Erythroblast (primary cell): ENCODE measurements at regions not wholly inside any gene's neighbourhood (a gene's known extent, or its start where the extent isn't known, plus 50 kb on each side); places are given as distances from the start of the nearest gene placed in this dataset.

Experiments
- GATA1 ChIP-seq: IDR thresholded peaks from 2 replicates; pipeline ENCODE4 v1.6.1; 2011; ENCODE audit warnings: low read depth, mild to moderate bottlenecking, control low read depth, low read length, moderate library complexity
- POLR2A ChIP-seq: IDR thresholded peaks from 2 replicates; pipeline ENCODE4 v1.6.1; 2011; ENCODE audit warnings: mild to moderate bottlenecking, low read length

DNA sequence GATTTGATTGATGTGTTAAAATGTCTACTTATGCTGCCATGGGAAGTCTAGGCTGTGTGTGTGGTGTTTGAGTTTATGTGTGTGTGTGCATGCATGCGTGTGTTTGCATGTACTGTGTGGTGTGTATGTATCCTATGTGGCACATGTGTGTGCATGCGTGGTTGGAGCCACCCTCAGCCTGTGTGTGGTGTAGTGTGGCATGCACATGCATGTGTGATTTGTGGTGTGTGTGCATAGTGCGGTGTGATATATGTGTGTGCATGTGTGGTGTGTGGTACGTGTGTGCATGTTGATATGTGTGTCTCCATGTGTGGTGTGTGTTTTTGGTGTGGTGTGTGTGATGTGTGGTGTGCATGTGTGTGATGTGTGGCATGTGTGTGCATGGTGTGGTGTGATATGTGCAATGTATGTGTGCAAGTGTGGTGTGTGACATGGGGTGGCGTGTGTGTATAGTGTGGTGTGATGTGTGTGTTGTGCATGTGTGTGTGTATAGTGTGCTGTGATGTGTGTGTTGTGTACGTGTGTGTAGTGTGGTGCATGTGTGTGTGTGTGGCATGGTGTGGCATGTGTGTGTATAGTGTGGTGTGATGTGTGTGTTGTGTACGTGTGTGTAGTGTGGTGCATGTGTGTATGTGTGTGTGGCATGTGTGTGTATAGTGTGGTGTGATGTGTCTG, 66.6 kb upstream of the HDAC4 start:
- no peak for TF ChIP-seq POLR2A
- no peak for TF ChIP-seq GATA1
